ENCODE measurements at regions not wholly inside any gene's neighbourhood (a gene's known extent, or its start where the extent isn't known, plus 50 kb on each side); places are given as distances from the start of the nearest gene placed in this dataset.

DNA sequence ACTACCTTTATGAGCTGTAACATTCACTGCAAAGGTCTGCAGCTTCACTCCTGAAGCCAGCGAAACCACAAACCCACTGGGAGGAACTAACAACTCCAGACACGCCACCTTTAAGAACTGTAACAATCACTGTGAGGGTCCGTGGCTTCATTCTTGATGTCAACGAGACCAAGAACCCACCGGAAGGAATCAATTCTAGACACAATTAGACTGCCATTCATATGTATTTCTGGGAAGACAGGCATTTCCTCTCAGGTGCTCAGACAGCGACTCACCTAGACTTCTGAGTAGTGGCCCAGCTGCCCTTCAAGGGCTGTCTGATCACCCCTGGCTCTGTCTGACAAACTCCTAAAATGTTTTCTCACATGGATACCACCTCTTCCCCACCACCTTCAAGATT, 506.8 kb downstream of the PDCD6IP start:
- peak; percentile 5 for DNase-seq

DNA sequence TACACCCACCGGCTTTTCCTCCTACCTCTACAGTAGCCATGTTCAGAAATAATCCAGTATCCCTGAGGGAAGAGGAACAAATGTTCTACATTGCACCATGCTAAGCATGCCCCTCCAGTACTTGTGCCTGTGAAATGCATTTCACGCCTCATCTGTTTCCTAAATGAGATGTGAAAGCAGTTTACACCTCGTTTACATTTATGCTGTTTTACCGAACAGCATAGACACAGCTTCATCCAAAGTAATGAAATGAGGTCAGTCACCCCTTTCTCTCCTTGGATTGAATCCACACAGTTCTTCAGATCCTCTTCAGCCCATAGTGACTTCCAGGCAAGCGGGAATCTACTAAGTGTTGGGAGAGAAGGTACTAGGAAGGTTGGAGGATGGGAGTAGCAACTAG, 514.3 kb downstream of the PDCD6IP start:
- no peak for DNase-seq

DNA sequence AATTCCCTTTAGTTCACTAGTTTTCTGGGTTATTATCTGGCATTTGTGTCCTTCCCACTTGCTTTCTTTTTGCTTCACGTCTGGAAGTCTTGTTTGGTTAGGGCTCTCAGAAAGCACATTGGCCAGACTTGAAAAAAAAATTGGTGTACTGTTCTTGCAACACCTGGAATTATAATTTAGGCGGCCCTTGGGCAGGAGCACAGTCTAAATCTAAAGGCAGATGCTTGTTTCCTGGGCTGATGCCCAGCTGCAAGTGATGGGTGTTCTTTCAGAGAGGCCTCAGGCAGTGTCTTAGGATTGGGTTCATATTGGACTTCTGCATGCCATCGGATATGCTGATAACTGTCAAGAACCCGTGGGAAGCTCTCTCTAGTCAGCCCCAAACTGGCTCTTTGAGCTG, 521.5 kb downstream of the PDCD6IP start:
- DNase-seq = no peak

DNA sequence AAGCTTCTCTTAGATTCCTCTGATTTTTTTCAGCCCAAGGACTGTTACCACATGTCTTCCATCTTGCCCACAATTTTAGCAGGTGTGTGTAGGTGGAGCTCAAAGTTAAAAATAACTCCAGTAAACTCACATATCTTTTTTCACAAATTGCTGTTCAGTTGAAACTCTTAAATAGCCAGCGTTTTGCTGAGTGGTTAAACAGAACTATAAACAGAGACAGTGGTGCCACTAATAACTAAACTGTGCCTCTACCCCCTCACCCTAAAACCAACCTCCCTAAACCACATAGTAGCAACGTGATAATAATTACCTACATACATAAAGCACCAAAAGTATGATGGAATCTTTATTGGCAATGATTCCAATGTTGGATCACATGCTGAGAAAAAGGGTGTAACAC, 525.1 kb downstream of the PDCD6IP start:
- no peak for DNase-seq

DNA sequence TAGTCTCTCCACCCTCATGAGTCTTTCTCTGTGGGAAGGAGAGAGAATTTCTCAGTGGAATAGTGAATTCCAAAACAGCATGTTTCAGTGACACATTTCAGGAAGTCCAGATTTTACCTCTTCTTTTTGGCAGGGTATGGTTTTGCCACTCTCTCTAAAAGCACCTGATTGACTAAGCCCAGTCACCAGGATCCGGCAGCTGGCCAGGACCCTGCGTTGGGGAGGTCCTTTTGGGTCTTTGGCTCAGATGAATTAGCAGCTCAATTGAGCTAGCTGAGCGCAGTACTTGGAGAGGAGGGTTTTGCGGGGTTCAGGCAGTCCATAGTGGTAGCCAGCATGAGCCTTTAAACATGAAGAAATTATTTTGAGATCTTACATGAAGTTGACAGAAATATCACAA, 548.2 kb downstream of the PDCD6IP start:
- DNase-seq = no peak

DNA sequence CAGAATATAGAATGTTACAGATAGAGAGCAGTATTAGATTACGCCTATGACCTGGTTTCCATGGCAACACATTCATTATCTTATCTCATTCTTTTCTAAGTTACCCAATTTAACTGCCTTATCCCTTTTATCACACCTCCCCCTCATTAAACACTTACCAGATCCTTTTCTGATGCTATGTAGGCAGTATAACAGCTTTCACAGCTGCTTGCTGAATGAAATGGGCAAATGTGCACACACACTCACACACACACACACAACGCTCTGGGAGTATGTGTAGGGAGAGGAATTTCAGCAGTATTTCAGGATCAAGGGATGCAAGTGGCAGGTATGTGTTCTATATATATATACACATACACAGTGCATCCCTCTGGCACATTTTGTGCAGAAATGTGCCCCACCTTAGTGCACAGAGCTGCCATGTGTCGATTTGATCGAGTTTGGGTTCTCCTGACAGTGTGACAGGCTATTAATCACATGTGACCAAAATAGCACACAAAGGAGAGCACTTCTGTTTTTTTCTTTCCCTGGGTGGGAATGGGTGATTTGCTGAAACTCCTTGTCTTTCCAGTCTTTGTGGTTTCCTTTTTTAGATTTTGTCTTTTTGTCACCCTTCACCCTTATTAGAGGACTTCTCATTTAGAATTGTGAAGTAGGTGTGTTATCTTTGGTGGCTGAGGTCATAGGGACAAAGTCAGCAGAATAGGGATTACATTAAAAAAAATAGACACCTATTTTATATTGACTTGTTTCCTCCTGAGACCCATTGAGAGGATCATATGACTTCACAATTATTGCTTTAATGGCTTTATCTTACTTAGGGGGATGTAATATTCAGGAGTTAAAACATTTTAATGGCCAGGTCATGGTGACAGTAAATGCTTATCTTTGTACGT, 553.7 kb downstream of the PDCD6IP start:
- no peak for DNase-seq

DNA sequence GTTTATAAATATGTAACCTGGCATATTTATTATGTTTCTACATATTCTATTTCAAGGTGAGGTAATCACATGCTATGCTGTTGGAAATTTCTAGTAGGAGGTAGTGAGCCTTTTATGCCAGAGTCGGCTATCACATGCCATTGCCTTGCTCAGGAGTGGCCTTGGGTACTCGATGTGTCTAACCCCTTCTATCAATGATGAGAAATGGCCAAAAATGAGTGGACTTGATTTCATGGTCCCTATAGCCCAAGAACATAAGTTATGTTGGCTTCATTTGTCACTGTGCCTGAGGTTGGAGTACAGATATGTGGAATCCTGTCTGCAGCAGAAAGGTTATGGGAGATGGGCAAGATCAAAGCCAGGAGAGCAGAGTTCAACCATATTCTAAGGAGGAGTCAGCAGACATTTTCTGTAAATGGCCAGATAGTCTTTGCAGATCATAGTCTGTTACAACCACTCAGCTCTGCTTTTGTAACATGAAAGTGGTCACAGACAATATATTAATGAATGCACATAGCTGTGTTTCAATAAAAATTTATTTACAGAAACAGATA, 554.4 kb downstream of the PDCD6IP start:
- no peak for DNase-seq

DNA sequence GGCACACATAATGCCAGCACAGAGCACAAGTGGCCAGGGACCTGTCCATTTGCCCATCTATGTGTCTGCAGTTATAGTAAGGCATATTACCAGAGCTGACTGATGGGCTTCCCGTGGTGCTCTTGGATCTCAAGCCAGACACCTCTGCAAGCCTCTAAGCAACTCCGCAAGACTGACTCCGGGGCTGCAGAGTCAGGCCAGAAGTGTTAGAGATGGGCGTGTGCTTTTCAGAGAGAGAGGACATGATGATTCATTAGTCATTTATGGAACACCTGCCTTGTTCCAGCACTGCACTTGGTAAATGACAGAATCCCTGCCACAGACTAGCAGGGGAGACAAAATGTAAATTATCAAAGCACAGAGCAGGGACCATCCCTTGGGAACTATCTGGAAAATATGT, 559.0 kb downstream of the PDCD6IP start:
- DNase-seq = no peak

DNA sequence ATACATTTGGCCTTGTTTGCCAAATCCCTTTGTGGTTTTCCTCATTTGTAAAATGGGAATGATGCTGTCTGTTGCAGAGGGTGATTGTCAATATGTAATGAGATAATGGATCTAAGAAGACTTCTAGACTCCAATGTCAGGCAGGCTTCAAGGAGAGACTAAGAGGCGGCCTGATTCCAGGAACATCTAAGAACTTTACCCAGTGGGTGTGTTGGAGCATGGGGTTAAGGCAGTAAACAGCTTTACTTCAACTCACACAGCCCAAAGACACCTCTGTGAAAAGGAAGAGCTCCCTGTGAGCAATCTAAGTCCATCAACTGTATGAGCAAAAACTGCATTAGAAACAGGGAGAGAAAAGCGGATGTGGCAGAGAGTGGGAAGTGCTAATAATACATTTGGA, 560.6 kb downstream of the PDCD6IP start:
- no peak for DNase-seq

DNA sequence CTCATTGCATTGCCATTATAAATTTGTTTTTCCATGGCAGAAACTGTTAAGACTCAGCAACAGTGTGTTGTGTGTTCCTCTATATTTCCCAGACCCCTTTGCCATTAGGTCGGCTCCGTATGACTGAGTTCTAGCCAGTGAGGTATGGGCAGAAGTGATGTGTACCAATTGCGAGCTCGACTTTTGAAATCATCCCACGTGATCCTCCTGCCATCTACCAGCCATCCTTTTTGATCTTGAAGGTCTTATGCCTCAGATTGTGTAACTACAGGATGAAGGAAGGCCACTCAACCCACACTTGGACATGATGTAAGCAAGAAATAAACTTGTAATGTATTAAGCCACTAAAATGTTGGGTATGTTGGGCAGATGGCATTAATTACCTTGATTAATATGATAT, 562.3 kb downstream of the PDCD6IP start:
- no peak for DNase-seq

DNA sequence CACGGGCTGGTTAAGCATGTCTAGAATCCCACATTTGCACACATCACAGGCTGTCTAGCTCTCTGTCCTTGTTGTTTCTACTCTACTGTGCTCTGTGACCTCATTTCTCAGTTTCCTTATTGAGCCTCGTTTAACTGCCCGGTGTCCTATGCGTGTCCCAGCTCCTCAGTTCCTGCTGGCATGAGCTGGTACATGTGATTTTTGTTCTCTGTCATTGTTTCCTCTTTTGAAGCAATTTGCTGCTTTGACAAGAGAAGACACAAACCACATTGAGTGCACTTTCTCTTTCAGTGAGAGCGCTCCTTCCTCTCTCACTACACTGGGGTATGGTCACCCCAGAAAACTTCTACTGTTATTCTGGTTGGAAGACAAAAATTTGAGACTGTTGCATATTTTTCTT, 563.5 kb downstream of the PDCD6IP start:
- DNase-seq = no peak

DNA sequence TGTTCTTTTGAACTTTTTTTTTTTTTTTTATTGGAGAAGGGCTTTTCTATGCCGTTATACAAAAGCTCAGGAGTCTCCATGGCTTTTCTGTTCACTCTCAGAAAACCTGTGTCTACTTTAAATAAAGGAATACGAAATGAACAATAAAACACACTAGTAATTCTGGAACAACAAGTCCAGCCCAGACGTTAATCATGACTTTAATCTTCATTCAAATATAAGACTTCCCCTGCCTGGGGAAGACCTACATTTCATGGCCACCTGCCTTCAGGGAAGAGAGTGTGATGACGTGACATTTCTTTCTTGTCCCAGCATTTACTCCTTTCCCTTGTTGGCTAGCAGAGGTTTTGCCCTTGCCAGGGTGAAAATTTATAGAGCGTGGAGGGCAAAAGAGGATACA, 564.5 kb downstream of the PDCD6IP start:
- DNase-seq = no peak

DNA sequence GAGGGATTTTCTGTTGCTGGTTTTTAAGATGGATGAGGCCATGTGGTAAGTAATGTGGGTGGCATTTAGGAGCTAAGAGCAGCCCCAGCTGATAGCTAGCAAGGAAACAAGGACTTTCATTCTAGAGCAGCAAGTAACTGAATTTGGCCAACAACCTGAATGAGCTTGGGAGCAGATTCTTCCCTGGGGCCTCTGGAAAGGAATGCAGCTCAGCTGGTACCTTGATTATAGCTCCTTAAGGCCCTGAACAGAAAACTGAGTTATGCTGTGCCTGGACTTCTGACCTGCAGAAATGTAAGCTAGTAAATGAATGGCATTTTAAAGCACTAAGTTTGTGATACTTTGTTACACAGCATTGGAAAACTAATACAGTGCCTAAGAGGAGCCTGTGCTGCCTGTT, 565.5 kb downstream of the PDCD6IP start:
- DNase-seq = no peak

DNA sequence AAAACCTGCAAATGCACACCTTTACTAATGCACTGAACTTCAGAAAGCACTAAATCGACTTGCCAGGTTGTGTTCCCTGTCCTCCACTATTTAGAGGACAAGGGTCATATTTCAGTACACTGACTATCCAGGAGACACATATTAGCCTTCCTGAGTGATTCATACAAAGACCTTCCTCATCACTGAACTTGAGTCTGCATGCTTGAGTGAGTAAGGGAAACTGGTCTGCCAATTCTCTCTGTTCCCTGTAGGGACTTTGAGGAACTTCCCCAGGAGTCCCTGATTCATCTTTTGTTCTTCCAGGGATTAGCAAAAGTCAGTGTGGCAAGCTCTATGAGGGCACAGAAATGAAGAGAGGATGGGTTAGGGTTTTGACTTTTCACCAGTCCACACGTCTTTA, 565.9 kb downstream of the PDCD6IP start:
- peak; percentile 1 for DNase-seq

DNA sequence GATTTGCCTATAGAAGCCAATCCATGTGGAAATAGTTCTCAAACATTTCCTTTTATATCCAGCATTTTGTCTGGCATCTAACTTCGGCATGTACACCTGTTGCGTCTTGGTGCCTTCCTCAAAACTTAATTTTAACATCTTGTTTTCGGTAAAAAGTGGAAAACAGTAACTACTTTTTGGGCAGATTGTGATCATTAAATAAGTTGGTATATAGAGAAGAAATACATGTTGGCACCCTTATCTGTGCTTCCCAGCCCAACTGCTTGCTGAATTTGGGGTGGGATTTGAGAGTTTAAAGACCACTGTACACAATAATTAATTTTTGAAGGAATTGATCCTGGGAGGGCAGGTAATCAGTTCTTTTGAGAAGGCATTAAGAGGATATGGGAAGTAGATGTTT, 566.8 kb downstream of the PDCD6IP start:
- no peak for DNase-seq

DNA sequence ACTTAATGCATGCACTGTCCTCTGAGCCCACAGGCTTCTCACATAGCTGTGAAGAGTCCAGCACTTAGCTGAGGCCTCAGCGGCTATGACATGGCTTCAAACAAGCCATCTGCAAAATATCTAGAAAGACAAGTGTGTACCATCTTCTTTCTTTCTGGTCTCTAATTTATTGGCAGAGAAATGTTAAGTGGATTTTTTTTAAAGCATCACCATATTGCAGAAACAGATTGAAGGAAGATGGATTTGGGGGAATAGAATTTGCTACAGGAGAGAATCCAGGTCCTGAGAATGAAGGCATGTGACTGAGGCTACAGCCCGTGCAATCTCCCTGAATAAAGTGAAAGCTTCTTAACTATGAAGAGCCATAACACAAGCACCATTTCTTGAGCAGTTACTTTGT, 567.3 kb downstream of the PDCD6IP start:
- DNase-seq = no peak

DNA sequence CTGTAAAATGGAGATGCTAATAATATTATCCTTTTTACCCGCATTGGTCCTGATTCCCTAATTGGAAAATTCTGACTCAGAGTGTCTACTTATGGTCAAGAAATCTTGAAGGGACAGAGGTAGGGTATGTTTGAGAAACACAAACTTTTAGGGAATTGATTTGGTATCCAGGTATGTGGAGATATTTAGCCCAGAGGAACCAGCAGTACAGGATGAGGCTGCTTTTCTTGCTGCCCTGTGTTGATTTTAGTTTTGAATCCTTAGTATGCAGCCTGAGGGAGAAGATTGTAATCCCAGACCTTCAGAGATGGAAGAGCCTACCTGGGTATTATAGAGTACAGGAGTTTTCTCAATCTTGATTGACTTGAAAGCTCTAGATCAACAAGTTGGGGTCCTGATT, 569.1 kb downstream of the PDCD6IP start:
- no peak for DNase-seq

DNA sequence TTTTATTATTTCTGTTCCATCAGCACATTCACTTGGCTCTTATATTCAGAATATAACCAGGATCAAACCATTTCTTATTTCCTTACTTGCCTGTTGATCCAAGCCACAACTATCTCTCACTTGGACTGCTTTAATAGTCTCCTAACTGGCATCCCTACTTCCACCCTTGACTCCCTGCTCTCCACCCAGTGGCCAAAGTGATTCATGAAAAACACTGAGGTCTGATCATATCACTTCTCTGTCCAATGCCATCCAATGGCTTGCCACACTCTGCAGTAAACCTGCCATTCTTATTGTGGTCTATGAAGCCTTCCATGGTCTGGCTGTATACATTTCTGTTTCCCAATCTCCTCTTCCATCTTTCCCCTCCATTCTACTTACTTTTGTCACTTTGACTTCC, 576.1 kb downstream of the PDCD6IP start:
- DNase-seq = no peak

DNA sequence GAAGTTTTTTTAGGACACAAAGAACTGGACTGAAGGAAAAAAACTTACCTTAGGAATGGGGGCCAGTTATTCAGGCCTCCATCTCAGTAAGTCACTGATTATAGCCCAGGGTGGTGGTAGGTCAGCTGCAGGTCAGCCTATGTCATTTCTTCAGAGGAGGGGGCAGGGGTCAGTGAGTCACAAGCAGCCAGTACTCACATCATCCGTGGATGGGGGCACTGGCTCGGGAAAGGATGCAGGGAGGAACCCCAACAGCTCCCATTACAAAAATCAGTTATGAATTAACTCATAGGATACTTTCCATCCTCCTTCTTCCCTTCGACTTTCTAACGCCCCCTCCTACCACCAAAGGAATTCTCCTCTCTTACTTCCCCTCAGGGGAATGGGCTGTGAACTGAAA, 578.3 kb downstream of the PDCD6IP start:
- DNase-seq = no peak

DNA sequence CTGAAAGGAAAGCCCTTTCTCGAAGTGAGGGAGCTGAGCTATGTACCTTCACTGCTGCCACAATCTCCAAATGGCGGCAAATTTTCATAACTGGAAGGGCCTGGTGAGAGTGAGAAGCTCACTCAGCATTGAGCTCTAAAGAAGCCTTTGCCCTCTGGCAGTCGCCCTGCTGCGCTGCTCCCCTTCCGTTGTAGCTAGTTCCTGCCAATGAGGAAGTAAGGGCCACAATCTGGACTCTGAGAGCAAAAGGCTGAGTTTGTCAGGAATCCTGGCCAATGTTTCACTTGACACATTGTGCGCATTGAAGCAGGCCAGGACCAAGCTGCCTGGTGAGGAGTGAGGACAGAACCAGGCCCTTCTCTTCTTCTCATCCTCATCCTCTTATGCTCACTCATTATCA, 579.5 kb downstream of the PDCD6IP start:
- DNase-seq = no peak

DNA sequence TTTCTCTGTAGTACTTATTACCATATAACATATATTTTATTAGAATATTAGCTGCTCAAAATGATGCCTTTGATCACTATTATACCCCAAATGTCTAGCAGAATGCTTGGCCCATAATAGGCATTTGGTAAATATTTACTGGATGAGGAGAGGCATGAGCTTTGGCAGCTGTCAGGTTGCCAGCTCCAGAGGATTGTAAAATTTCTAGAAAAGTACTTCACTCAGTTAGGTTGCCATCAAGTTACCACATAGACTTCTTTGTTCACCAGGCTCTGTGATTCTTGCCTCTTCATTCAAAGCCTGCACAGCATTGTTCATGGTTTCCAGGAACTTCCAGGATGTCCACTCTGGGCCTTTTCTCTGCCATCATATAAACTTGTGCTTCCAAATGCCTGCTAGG, 582.8 kb downstream of the PDCD6IP start:
- DNase-seq = no peak

DNA sequence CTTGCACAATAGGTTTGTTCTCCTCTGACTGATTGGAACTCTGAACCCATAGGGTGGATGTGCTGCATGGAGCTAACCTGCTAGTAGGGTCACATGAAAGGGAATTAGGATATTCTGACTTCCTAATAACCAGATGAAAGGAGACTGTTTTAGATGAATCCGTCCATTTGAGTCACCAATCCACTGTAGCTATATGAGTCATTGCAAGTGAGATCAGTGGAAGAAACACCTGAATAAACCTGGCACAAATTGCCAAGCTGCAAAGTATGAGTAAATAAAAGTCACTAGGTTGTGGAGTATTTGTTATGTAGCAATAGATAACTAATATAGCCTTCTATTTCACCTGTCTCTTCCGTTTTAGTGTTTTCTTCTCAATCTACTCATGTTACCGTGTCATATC, 584.4 kb downstream of the PDCD6IP start:
- no peak for DNase-seq

DNA sequence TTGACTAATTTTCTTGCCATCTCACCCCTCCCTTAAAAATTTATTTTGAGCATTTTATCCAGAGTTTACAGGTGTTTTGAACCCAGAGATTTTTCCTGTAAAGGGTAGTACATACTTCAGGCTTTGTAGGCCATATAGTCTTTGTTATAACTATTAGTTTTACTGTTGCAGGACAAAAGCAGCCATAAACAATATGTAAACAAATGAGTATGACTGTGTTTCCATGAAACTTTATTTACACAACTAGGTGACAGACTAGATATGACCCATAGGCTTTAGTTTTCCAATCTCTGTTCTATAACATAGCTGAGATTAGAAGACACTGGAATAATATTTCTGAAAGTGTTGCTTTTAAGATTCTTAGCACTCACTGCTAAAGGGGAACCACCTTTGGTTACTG, 587.9 kb downstream of the PDCD6IP start:
- DNase-seq = no peak

DNA sequence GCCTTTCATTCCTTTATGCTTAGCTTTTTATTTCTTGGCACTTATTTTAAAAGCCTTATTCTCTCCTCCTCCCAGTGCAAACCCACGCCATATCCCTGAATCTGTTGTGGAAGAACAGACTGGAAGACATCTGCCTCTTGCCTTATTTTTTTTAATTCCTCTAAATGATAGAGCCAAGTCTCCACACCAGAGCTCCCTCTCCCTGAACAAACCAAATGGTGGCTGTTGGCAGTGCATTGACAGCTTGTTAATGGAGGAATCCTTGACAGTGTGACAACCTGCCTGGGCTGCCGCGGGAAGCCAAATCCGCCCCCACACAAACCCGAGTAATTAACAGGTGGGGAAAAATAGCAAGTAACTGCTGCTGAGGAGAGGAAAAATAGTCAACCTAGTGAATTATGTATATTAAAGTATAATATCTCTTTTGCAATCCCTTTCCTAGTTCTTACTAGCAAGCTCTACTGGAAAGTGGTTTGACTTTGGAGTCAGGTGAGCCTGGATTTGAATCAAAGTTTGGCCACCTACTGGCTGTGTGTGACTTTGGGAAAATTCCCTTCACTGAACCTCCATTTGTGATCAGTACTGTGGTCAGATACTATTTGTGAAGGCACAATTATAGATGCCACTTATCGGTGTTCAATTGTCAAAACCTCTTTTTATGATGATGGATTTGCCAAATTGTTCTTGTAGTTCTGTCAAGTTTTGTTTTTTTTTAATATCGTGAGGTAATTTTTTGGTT, 589.6 kb downstream of the PDCD6IP start:
- no peak for DNase-seq
